Neural cell (in vitro differentiated cells): ENCODE measurements at regions not wholly inside any gene's neighbourhood (a gene's known extent, or its start where the extent isn't known, plus 50 kb on each side); places are given as distances from the start of the nearest gene placed in this dataset.

Experiments
- H2AFZ ChIP-seq: fragments of 200-600, 300-800 bp; sonication (generic), shearing (Covaris generic); 2 replicates; pipeline ENCODE4 v1.6.0; 2014; ENCODE audit warnings: low read depth, mild to moderate bottlenecking, antibody characterized with exemption, low read length, moderate library complexity
- H3F3A ChIP-seq: fragments of 200-600 bp; shearing (Covaris generic); 2 replicates; pipeline ENCODE4 v1.6.1; 2016; ENCODE audit warnings: mild to moderate bottlenecking, moderate library complexity, mixed read lengths, antibody characterized with exemption, low read length; ENCODE audit not compliant: insufficient read depth, poor library complexity, severe bottlenecking
- H3K27ac ChIP-seq: fragments of 200-600, 300-800 bp; sonication (generic), shearing (Covaris generic); 2 replicates; pipeline ENCODE4 v1.5.1; 2014; ENCODE audit warnings: mild to moderate bottlenecking, low read length, moderate library complexity
- H3K27me3 ChIP-seq: fragments of 300-800, 200-600 bp; sonication (generic), shearing (Covaris generic); 2 replicates; pipeline ENCODE4 v1.6.0; 2014; ENCODE audit warnings: mild to moderate bottlenecking, low read depth, low read length, moderate library complexity; ENCODE audit not compliant: insufficient read depth
- H3K36me3 ChIP-seq: fragments of 300-800, 200-600 bp; sonication (generic), shearing (Covaris generic); 2 replicates; pipeline ENCODE4 v1.5.1; 2014; ENCODE audit warnings: mild to moderate bottlenecking, antibody characterized with exemption, low read length, moderate library complexity; ENCODE audit not compliant: insufficient read depth
- H3K4me2 ChIP-seq: fragments of 300-800, 200-600 bp; sonication (generic), shearing (Covaris generic); 2 replicates; pipeline ENCODE4 v1.6.0; 2014; ENCODE audit warnings: mild to moderate bottlenecking, low read length
- H3K4me3 ChIP-seq: fragments of 300-800, 200-600 bp; sonication (generic), shearing (Covaris generic); 2 replicates; pipeline ENCODE4 v1.5.1; 2014; ENCODE audit warnings: mild to moderate bottlenecking, low read length, moderate library complexity
- H3K79me2 ChIP-seq: fragments of 200-600 bp; shearing (Covaris generic); replicated peaks from 2 replicates; pipeline ENCODE4 v1.6.0; 2014; ENCODE audit warnings: mild to moderate bottlenecking, low read length, moderate library complexity; ENCODE audit not compliant: insufficient read depth
- H3K9ac ChIP-seq: fragments of 300-800, 200-600 bp; sonication (generic), shearing (Covaris generic); 2 replicates; pipeline ENCODE4 v1.6.1; 2016; ENCODE audit warnings: mild to moderate bottlenecking, low read length, mixed read lengths
- H3K9me2 ChIP-seq: fragments of 200-600 bp; shearing (Covaris generic); 2 replicates; pipeline ENCODE4 v1.6.1; 2016; ENCODE audit warnings: mild to moderate bottlenecking, low read length, mixed read lengths; ENCODE audit not compliant: insufficient read depth
- H3K9me3 ChIP-seq: fragments of 200-600, 300-800 bp; sonication (generic), shearing (Covaris generic); 2 replicates; pipeline ENCODE4 v1.6.1; 2016; ENCODE audit warnings: mild to moderate bottlenecking, mixed run types, low read length, moderate library complexity, mixed read lengths
- H4K20me1 ChIP-seq: fragments of 200-600 bp; shearing (Covaris generic); 2 replicates; pipeline ENCODE4 v1.6.1; 2016; ENCODE audit warnings: mild to moderate bottlenecking, mixed run types; ENCODE audit not compliant: insufficient read depth
- EP300 ChIP-seq: fragments of 450-650 bp; conservative IDR thresholded peaks from 2 replicates; pipeline ENCODE4 v1.6.1; 2014; ENCODE audit warnings: antibody characterized with exemption, mild to moderate bottlenecking, moderate library complexity; ENCODE audit not compliant: poor library complexity, severe bottlenecking
- EZH2 ChIP-seq: fragments of 200-600, 300-800 bp; shearing (Covaris generic), sonication (generic); IDR thresholded peaks from 2 replicates; pipeline ENCODE4 v1.6.1; 2014; ENCODE audit warnings: antibody characterized with exemption, low read length, borderline replicate concordance, mild to moderate bottlenecking; ENCODE audit not compliant: insufficient read depth, poor library complexity, severe bottlenecking
- MXI1 ChIP-seq: fragments of 450-650 bp; conservative IDR thresholded peaks from 2 replicates; pipeline ENCODE4 v1.6.1; 2014; ENCODE audit warnings: antibody characterized with exemption, mild to moderate bottlenecking; ENCODE audit not compliant: poor library complexity, severe bottlenecking
- POLR2AphosphoS5 ChIP-seq: IDR thresholded peaks from 2 replicates; pipeline ENCODE4 v1.6.1; 2012
- RAD21 ChIP-seq: fragments of 450-650 bp; conservative IDR thresholded peaks from 2 replicates; pipeline ENCODE4 v1.6.1; 2014; ENCODE audit warnings: antibody characterized with exemption, mild to moderate bottlenecking, moderate library complexity
- SMC3 ChIP-seq: fragments of 450-650 bp; conservative IDR thresholded peaks from 2 replicates; pipeline ENCODE4 v1.6.1; 2014; ENCODE audit warnings: antibody characterized with exemption, mild to moderate bottlenecking, moderate library complexity; ENCODE audit not compliant: poor library complexity
- TAF1 ChIP-seq: IDR thresholded peaks from 2 replicates; pipeline ENCODE4 v1.6.1; 2012; ENCODE audit warnings: low read depth
- TF ChIP-seq, protein P1 (sequence below): fragments of 450-650 bp; IDR thresholded peaks from 2 replicates; pipeline ENCODE4 v1.5.1; 2014; ENCODE audit warnings: antibody characterized with exemption, mild to moderate bottlenecking, moderate library complexity; ENCODE audit not compliant: poor library complexity, severe bottlenecking
- TF ChIP-seq, protein P2 (sequence below): IDR thresholded peaks from 2 replicates; pipeline ENCODE4 v1.6.1; 2012; ENCODE audit warnings: borderline replicate concordance

DNA sequence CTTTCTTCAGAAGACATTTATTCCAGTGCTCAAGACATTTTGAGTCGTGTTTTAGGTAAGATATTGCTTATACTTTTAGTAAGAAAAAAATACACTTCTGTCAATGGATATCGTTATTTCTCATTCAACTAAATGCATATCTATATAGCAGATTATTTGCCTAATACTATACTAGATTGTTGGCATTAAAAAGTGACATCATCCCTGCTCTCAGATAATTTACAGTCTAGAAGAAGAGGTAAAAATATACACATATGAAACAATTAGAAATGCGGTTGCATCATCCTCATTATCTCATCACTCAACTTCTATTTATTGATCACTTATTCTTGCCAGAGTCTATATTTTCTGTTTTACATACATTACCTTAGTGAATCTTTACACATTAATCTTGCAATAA lies 367.7 kb downstream of the ADGRL2 start:
- Histone ChIP-seq H3K9me3 (no peaks in the 10 kb centered on the region), H3K9ac (no peak overlapping the region), H3F3A (no peaks in the 10 kb centered on the region), H3K27me3 (no peaks in the 10 kb centered on the region), H3K9me2 (no peaks in the 10 kb centered on the region), H2AFZ (no peak overlapping the region), H3K79me2 (no peaks in the 10 kb centered on the region), H4K20me1 (no peaks in the 10 kb centered on the region), H3K27ac (no peak overlapping the region), H3K36me3 (no peaks in the 10 kb centered on the region), H3K4me3 (no peak overlapping the region), H3K4me2 (no peak overlapping the region)
- TF ChIP-seq TAF1 (no peak), EP300 (no peak), RAD21 (no peak), EZH2 (no peak), POLR2AphosphoS5 (no peak), MXI1 (no peak), SMC3 (no peak)
- TF ChIP-seq, protein P1, sequence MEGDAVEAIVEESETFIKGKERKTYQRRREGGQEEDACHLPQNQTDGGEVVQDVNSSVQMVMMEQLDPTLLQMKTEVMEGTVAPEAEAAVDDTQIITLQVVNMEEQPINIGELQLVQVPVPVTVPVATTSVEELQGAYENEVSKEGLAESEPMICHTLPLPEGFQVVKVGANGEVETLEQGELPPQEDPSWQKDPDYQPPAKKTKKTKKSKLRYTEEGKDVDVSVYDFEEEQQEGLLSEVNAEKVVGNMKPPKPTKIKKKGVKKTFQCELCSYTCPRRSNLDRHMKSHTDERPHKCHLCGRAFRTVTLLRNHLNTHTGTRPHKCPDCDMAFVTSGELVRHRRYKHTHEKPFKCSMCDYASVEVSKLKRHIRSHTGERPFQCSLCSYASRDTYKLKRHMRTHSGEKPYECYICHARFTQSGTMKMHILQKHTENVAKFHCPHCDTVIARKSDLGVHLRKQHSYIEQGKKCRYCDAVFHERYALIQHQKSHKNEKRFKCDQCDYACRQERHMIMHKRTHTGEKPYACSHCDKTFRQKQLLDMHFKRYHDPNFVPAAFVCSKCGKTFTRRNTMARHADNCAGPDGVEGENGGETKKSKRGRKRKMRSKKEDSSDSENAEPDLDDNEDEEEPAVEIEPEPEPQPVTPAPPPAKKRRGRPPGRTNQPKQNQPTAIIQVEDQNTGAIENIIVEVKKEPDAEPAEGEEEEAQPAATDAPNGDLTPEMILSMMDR, result no peak
- TF ChIP-seq, protein P2, sequence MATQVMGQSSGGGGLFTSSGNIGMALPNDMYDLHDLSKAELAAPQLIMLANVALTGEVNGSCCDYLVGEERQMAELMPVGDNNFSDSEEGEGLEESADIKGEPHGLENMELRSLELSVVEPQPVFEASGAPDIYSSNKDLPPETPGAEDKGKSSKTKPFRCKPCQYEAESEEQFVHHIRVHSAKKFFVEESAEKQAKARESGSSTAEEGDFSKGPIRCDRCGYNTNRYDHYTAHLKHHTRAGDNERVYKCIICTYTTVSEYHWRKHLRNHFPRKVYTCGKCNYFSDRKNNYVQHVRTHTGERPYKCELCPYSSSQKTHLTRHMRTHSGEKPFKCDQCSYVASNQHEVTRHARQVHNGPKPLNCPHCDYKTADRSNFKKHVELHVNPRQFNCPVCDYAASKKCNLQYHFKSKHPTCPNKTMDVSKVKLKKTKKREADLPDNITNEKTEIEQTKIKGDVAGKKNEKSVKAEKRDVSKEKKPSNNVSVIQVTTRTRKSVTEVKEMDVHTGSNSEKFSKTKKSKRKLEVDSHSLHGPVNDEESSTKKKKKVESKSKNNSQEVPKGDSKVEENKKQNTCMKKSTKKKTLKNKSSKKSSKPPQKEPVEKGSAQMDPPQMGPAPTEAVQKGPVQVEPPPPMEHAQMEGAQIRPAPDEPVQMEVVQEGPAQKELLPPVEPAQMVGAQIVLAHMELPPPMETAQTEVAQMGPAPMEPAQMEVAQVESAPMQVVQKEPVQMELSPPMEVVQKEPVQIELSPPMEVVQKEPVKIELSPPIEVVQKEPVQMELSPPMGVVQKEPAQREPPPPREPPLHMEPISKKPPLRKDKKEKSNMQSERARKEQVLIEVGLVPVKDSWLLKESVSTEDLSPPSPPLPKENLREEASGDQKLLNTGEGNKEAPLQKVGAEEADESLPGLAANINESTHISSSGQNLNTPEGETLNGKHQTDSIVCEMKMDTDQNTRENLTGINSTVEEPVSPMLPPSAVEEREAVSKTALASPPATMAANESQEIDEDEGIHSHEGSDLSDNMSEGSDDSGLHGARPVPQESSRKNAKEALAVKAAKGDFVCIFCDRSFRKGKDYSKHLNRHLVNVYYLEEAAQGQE, result no peak

DNA sequence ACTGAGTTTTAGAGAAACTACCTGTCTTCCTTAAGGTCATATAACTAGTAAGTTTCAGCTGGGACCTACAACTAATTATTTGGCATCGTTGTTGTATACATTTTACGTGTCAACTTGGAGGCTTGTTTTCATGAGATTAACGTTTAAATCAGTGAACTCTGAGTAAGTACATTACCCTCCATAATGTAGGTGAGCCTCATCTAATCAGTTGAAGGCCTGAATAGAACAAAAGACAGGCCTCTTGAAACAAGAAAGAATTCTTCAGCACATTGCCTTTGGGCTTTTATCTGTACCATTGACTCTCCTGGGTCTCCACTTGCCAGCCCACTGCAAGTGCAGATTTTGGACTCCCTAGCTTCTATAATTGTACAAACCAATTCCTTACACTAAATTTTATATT lies 364.6 kb downstream of the ADGRL2 start:
- Histone ChIP-seq H3K9me3 (no peaks in the 10 kb centered on the region), H3K4me2 (no peak overlapping the region), H4K20me1 (no peaks in the 10 kb centered on the region), H2AFZ (no peak overlapping the region), H3K9me2 (no peaks in the 10 kb centered on the region), H3K79me2 (no peaks in the 10 kb centered on the region), H3K36me3 (no peaks in the 10 kb centered on the region), H3K9ac (no peak overlapping the region), H3K27me3 (no peaks in the 10 kb centered on the region), H3K27ac (no peak overlapping the region), H3K4me3 (no peak overlapping the region), H3F3A (no peaks in the 10 kb centered on the region)
- TF ChIP-seq, protein P2, result no peak
- TF ChIP-seq TAF1, result no peak
- no peak for TF ChIP-seq RAD21
- no peak for TF ChIP-seq SMC3
- TF ChIP-seq, protein P1, result no peak
- no peak for TF ChIP-seq EP300
- TF ChIP-seq MXI1, result no peak
- no peak for TF ChIP-seq POLR2AphosphoS5
- no peak for TF ChIP-seq EZH2
